Calu3 (cell line): ENCODE measurements at regions not wholly inside any gene's neighbourhood (a gene's known extent, or its start where the extent isn't known, plus 50 kb on each side); places are given as distances from the start of the nearest gene placed in this dataset.

Experiments
- BruUV-seq: library from RNA; stranded (reverse); fragments of 400-500 nt; replicated peaks from 2 replicates; lab custom pipeline; 2021; lab: Mats Ljungman, UMichigan
- CTCF ChIA-PET: fragments of 300-600 bp; sonication (Branson Sonifier 250); formaldehyde crosslinking; loops from one replicate; lab custom pipeline; 2022; ENCODE audit warnings: antibody characterized with exemption; lab: Charles Lee
- DNase-seq: peaks from one replicate; pipeline ENCODE4 v3.0.0; 2022
- H3K27ac Mint-ChIP-seq: one replicate; pipeline ENCODE4 v1.8.0; 2022; ENCODE audit warnings: mixed read lengths; ENCODE audit not compliant: unreplicated experiment
- H3K27me3 Mint-ChIP-seq: one replicate; pipeline ENCODE4 v1.8.0; 2022; ENCODE audit warnings: mixed read lengths; ENCODE audit not compliant: unreplicated experiment
- H3K36me3 Mint-ChIP-seq: one replicate; pipeline ENCODE4 v1.8.0; 2022; ENCODE audit warnings: mild to moderate bottlenecking, moderate library complexity, mixed read lengths; ENCODE audit not compliant: insufficient read depth, unreplicated experiment
- H3K4me1 Mint-ChIP-seq: one replicate; pipeline ENCODE4 v1.8.0; 2022; ENCODE audit warnings: mild to moderate bottlenecking, low read depth, mixed read lengths; ENCODE audit not compliant: unreplicated experiment
- H3K4me3 Mint-ChIP-seq: one replicate; pipeline ENCODE4 v1.8.0; 2022; ENCODE audit warnings: mild to moderate bottlenecking, low read depth, moderate library complexity, mixed read lengths; ENCODE audit not compliant: unreplicated experiment
- H3K9me3 Mint-ChIP-seq: one replicate; pipeline ENCODE4 v1.8.0; 2022; ENCODE audit warnings: low read depth, mixed read lengths; ENCODE audit not compliant: unreplicated experiment
- intact Hi-C: fragments of 100-400 bp; cut with micrococcal nuclease; formaldehyde crosslinking; loops from one replicate; pipeline ENCODE4 v1.10.0; 2022; ENCODE audit not compliant: unreplicated experiment
- TF ChIP-seq, protein P1 (sequence below): fragments of 200-600 bp; IDR thresholded peaks from one replicate; pipeline ENCODE4 v1.8.0; 2022; ENCODE audit warnings: antibody characterized with exemption; ENCODE audit not compliant: unreplicated experiment

DNA sequence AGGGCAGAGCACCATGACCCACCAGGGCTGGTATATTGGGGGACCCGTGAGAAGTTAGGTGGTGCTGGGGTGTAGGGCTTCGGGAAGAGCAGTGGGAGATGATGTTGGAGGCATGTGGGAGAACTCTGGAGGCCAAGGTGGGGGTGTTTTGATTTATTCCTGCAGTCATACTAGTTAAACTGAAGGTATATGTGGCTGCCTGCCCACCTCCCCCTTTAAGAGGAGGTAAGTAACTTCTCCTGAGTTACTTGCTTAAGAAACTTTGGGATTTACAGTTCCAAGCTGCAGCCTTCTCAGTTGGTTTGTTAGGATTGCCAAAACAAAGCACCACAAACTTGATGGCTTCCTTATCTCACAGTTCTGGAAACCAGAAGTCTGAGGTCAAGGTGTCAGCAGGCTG is 73.1 kb upstream of the AGBL1 start:
- peaks cover 59% of the 10 kb centered on the region for H3K27me3 Mint-ChIP-seq
- H3K36me3 Mint-ChIP-seq = no peaks in the 10 kb centered on the region
- DNase-seq = no peak
- no peaks in the 10 kb centered on the region for H3K4me1 Mint-ChIP-seq
- no peaks in the 10 kb centered on the region for H3K9me3 Mint-ChIP-seq
- CTCF ChIA-PET = no interaction called here
- intact Hi-C loops = no loop called here
- H3K27ac Mint-ChIP-seq = no peak overlapping the region
- BruUV-seq = no TSS peak
- no peak overlapping the region for H3K4me3 Mint-ChIP-seq
- TF ChIP-seq, protein P1, sequence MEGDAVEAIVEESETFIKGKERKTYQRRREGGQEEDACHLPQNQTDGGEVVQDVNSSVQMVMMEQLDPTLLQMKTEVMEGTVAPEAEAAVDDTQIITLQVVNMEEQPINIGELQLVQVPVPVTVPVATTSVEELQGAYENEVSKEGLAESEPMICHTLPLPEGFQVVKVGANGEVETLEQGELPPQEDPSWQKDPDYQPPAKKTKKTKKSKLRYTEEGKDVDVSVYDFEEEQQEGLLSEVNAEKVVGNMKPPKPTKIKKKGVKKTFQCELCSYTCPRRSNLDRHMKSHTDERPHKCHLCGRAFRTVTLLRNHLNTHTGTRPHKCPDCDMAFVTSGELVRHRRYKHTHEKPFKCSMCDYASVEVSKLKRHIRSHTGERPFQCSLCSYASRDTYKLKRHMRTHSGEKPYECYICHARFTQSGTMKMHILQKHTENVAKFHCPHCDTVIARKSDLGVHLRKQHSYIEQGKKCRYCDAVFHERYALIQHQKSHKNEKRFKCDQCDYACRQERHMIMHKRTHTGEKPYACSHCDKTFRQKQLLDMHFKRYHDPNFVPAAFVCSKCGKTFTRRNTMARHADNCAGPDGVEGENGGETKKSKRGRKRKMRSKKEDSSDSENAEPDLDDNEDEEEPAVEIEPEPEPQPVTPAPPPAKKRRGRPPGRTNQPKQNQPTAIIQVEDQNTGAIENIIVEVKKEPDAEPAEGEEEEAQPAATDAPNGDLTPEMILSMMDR = no peak

DNA sequence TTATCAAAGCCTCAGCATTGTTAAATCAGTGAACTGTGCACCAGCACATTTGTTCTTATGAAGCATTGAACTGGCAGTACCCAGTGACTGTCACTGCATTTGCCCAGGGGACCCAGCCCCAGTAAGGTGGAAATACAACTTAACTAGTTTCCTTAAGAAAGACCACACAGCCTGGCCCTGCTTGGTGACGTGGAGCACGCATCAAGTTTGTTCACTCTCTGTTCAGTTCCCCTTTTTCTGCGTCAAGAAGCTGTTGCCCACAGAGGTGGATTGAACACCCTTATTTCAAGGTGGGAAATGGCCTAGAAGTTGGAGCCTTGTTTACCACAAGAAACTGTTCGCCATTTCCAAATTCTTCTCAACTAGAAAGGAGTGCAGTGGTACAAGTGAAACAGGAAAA is 69.9 kb upstream of the AGBL1 start:
- H3K4me1 Mint-ChIP-seq = no peaks in the 10 kb centered on the region

DNA sequence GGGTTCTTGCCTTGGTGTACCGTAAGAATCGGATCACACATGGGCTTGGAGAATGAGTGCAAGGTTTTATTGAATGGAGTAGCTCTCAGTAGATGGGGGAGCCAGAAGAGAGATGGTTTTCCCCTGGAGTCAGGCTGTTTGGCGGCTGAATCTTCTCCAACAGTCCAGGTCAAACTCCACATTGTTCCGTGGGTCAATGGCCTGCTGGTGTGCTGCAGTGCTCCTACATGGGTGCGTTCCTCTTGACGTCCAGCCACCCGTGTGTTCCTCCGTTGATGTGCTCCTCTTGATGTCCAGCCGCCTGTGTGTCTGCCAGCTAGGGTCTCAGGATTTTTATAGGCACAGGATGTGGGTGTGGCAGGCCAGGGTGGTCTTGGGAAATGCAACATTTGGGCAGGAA is 69.3 kb upstream of the AGBL1 start:
- TF ChIP-seq, protein P1 = no peak
- intact Hi-C loops = no loop called here
- Mint-ChIP-seq H3K4me3 (no peak overlapping the region), H3K4me1 (no peaks in the 10 kb centered on the region), H3K9me3 (peaks cover 2% of the 10 kb centered on the region), H3K27me3 (peaks cover 44% of the 10 kb centered on the region), H3K27ac (no peak overlapping the region), H3K36me3 (no peaks in the 10 kb centered on the region)
- no TSS peak for BruUV-seq
- CTCF ChIA-PET = no interaction called here
- DNase-seq = no peak

More for the DNA sequence above, 69.9 kb upstream of the AGBL1 start:
- TF ChIP-seq, protein P1 = no peak
- Mint-ChIP-seq H3K36me3 (no peaks in the 10 kb centered on the region), H3K9me3 (peaks cover 2% of the 10 kb centered on the region), H3K27me3 (peaks cover 46% of the 10 kb centered on the region), H3K27ac (no peak overlapping the region), H3K4me3 (no peak overlapping the region)
- BruUV-seq = no TSS peak
- intact Hi-C loops = no loop called here
- no peak for DNase-seq
- CTCF ChIA-PET = no interaction called here

DNA sequence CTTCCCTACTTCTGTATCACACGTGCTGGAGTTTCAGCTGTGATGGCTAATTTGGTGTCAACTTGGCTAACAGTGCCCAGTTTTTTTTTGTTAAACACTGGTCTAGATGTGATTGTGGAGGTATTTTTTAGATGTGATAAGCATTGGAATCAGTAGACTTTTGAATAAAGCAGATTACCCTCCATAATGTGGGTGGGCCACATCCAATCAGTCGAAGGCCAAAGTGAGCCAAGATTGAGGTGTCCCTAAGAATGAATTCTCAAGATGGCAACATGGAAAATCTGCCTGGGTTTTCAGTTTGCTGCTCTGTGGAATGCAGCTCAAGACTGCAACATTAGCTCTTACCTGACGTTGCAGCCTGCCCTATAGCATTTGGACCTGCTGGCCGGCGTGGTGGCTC is 68.8 kb upstream of the AGBL1 start:
- Mint-ChIP-seq H3K36me3 (no peaks in the 10 kb centered on the region), H3K27ac (no peak overlapping the region), H3K9me3 (peaks cover 2% of the 10 kb centered on the region), H3K4me3 (no peak overlapping the region), H3K27me3 (peaks cover 44% of the 10 kb centered on the region), H3K4me1 (no peaks in the 10 kb centered on the region)
- DNase-seq = no peak
- intact Hi-C loops = no loop called here
- CTCF ChIA-PET = no interaction called here
- no TSS peak for BruUV-seq
- TF ChIP-seq, protein P1 = no peak
